Mesenchymal stem cell (in vitro differentiated cells and primary cell): ENCODE measurements at regions not wholly inside any gene's neighbourhood (a gene's known extent, or its start where the extent isn't known, plus 50 kb on each side); places are given as distances from the start of the nearest gene placed in this dataset.

Experiments
- DNase-seq: peaks from one replicate; pipeline ENCODE4 v3.0.0-alpha.2; 2013
- H2AFZ ChIP-seq: one replicate; pipeline ENCODE4 v1.6.1; 2013; ENCODE audit warnings: low read depth, mild to moderate bottlenecking, control low read depth, inconsistent platforms, low read length, moderate library complexity
- H2AK5ac ChIP-seq: 2 replicates; pipeline ENCODE4 v1.6.1; 2013; ENCODE audit warnings: low read length, moderate library complexity, mild to moderate bottlenecking, inconsistent platforms; ENCODE audit not compliant: severe bottlenecking
- H2BK120ac ChIP-seq: one replicate; pipeline ENCODE4 v1.6.1; 2013; ENCODE audit warnings: low read depth, mild to moderate bottlenecking, inconsistent platforms, low read length, moderate library complexity
- H2BK12ac ChIP-seq, 2 experiments: one replicate each; pipeline ENCODE4 v1.6.1; 2013; ENCODE audit warnings: inconsistent platforms in 2 of 2, low read length in 2 of 2, mild to moderate bottlenecking in 2 of 2, moderate library complexity in 2 of 2, control low read depth in 1 of 2
- H2BK15ac ChIP-seq: one replicate; pipeline ENCODE4 v1.6.1; 2013; ENCODE audit warnings: mild to moderate bottlenecking, low read depth, inconsistent platforms; ENCODE audit not compliant: poor library complexity, severe bottlenecking
- H2BK5ac ChIP-seq: 2 replicates; pipeline ENCODE4 v1.6.1; 2013; ENCODE audit warnings: low read depth, mild to moderate bottlenecking, low read length, control low read depth, inconsistent platforms; ENCODE audit not compliant: poor library complexity, severe bottlenecking
- H3K14ac ChIP-seq, 2 experiments: one replicate each; pipeline ENCODE4 v1.6.1; 2013; ENCODE audit warnings: inconsistent platforms in 2 of 2, low read length in 2 of 2, control low read depth in 1 of 2, mild to moderate bottlenecking in 1 of 2, moderate library complexity in 1 of 2
- H3K18ac ChIP-seq, 2 experiments: one replicate each; pipeline ENCODE4 v1.6.1; 2013; ENCODE audit warnings: inconsistent platforms in 2 of 2, low read length in 2 of 2, control low read depth in 1 of 2, low read depth in 1 of 2, mild to moderate bottlenecking in 1 of 2
- H3K23ac ChIP-seq, 2 experiments: one replicate each; pipeline ENCODE4 v1.6.1; 2013; ENCODE audit warnings: inconsistent platforms in 2 of 2, low read length in 2 of 2, mild to moderate bottlenecking in 2 of 2, moderate library complexity in 2 of 2, control low read depth in 1 of 2
- H3K27ac ChIP-seq: 2 replicates; pipeline ENCODE4 v1.5.1; 2013; ENCODE audit warnings: mild to moderate bottlenecking, moderate library complexity, low read length, control low read depth, inconsistent platforms; ENCODE audit not compliant: poor library complexity, severe bottlenecking
- H3K27me3 ChIP-seq, 2 experiments: 2 replicates each; pipeline versions ENCODE4 v1.6.1 to v1.7.0; 2013; ENCODE audit warnings: low read length in 2 of 2, mild to moderate bottlenecking in 2 of 2, moderate library complexity in 2 of 2, control low read depth in 1 of 2, inconsistent platforms in 1 of 2; ENCODE audit not compliant: control insufficient read depth in 1 of 2, insufficient read depth in 1 of 2
- H3K36me3 ChIP-seq, 2 experiments: 2 replicates each; pipeline versions ENCODE4 v1.6.1 to v1.7.0; 2013; ENCODE audit warnings: low read length in 2 of 2, control low read depth in 1 of 2, inconsistent platforms in 1 of 2, low read depth in 1 of 2, mild to moderate bottlenecking in 1 of 2; ENCODE audit not compliant: insufficient read depth in 2 of 2, control insufficient read depth in 1 of 2
- H3K4ac ChIP-seq, 2 experiments: one replicate each; pipeline ENCODE4 v1.6.1; 2013; ENCODE audit warnings: inconsistent platforms in 2 of 2, low read length in 2 of 2, mild to moderate bottlenecking in 2 of 2, moderate library complexity in 2 of 2, control low read depth in 1 of 2, low read depth in 1 of 2
- H3K4me1 ChIP-seq: 2 replicates; pipeline ENCODE4 v1.6.1; 2013; ENCODE audit warnings: low read depth, low read length, control low read depth; ENCODE audit not compliant: control insufficient read depth, insufficient read depth
- H3K4me2 ChIP-seq: 2 replicates; pipeline ENCODE4 v1.6.1; 2013; ENCODE audit warnings: low read length, mild to moderate bottlenecking, inconsistent platforms; ENCODE audit not compliant: poor library complexity, severe bottlenecking
- H3K4me3 ChIP-seq, 2 experiments: 2 replicates each; pipeline versions ENCODE4 v1.5.1 to v1.7.0; 2013; ENCODE audit warnings: low read length in 2 of 2, mild to moderate bottlenecking in 2 of 2, control low read depth in 1 of 2, low read depth in 1 of 2; ENCODE audit not compliant: insufficient read depth in 1 of 2
- H3K79me1 ChIP-seq: replicated peaks from 2 replicates; pipeline ENCODE4 v1.6.1; 2013; ENCODE audit warnings: mild to moderate bottlenecking, control low read depth, low read length, inconsistent platforms; ENCODE audit not compliant: poor library complexity, severe bottlenecking
- H3K9ac ChIP-seq: 2 replicates; pipeline ENCODE4 v1.7.0; 2013; ENCODE audit warnings: mild to moderate bottlenecking, low read length, moderate library complexity
- H3K9me3 ChIP-seq: 2 replicates; pipeline ENCODE4 v1.7.0; 2013; ENCODE audit warnings: mild to moderate bottlenecking, low read length; ENCODE audit not compliant: control insufficient read depth
- H4K8ac ChIP-seq: one replicate; pipeline ENCODE4 v1.6.1; 2013; ENCODE audit warnings: inconsistent platforms, mild to moderate bottlenecking, low read length, moderate library complexity
- H4K91ac ChIP-seq: one replicate; pipeline ENCODE4 v1.6.1; 2013; ENCODE audit warnings: mild to moderate bottlenecking, low read length, inconsistent platforms
- WGBS: methylation state at CpG from one replicate; pipeline ENCODE4 v1.1.7; 2013; ENCODE audit warnings: mixed read lengths; 5-methylcytosine and 5-hydroxymethylcytosine counted together

- H2BK12ac ChIP-seq, result no peak overlapping the region
- no peak overlapping the region for H2BK15ac ChIP-seq
- no peak overlapping the region for H3K27ac ChIP-seq
- no peak overlapping the region for H3K18ac ChIP-seq
- DNase-seq, result no peak
- no peaks in the 10 kb centered on the region for H3K27me3 ChIP-seq
- H3K4me3 ChIP-seq, result no peak overlapping the region
- no peak overlapping the region for H3K4me2 ChIP-seq
- H4K8ac ChIP-seq, result no peak overlapping the region
- no peaks in the 10 kb centered on the region for H3K9me3 ChIP-seq
- no peak overlapping the region for H2BK5ac ChIP-seq
- no peaks in the 10 kb centered on the region for H3K4me1 ChIP-seq
- 47% methylated on average over 3 of the region's 4 CpGs for WGBS
- H3K79me1 ChIP-seq, result no peaks in the 10 kb centered on the region
- no peak overlapping the region for H2BK120ac ChIP-seq
- no peak overlapping the region for H3K14ac ChIP-seq
- H2AK5ac ChIP-seq, result no peak overlapping the region
- H2AFZ ChIP-seq, result no peak overlapping the region
- H3K36me3 ChIP-seq, result no peaks in the 10 kb centered on the region
- H4K91ac ChIP-seq, result no peak overlapping the region
- no peak overlapping the region for H3K9ac ChIP-seq
- H3K4ac ChIP-seq, result no peak overlapping the region
- H3K23ac ChIP-seq, result no peak overlapping the region
These were observed 305.6 kb upstream of the NR3C2 start for GRCh38 chr4:148747721-148748268.

- DNase-seq, result no peak
- Histone ChIP-seq H3K36me3 (no peaks in the 10 kb centered on the region), H4K8ac (no peak overlapping the region), H2BK120ac (no peak overlapping the region), H2AFZ (no peak overlapping the region), H3K18ac (no peak overlapping the region), H3K4ac (no peak overlapping the region), H3K79me1 (no peaks in the 10 kb centered on the region), H3K4me2 (no peak overlapping the region), H2AK5ac (no peak overlapping the region), H2BK12ac (no peak overlapping the region), H3K4me1 (peaks cover 2% of the 10 kb centered on the region), H4K91ac (no peak overlapping the region), H3K27ac (no peak overlapping the region), H3K23ac (no peak overlapping the region), H3K27me3 (no peaks in the 10 kb centered on the region), H3K14ac (no peak overlapping the region), H2BK15ac (no peak overlapping the region), H3K4me3 (no peak overlapping the region), H3K9ac (no peak overlapping the region), H2BK5ac (no peak overlapping the region), H3K9me3 (peaks cover 16% of the 10 kb centered on the region)
- WGBS, result 41% methylated on average over 1 of the region's 1 CpG
These were observed 298.5 kb upstream of the NR3C2 start for GRCh38 chr4:148740701-148741100.

- no peak overlapping the region for H2BK5ac ChIP-seq
- no peak overlapping the region for H3K4me2 ChIP-seq
- peaks cover 2% of the 10 kb centered on the region for H3K4me1 ChIP-seq
- H3K27ac ChIP-seq, result no peak overlapping the region
- no peak overlapping the region for H3K9ac ChIP-seq
- H2BK120ac ChIP-seq, result no peak overlapping the region
- no peak overlapping the region for H3K18ac ChIP-seq
- H3K79me1 ChIP-seq, result no peaks in the 10 kb centered on the region
- no peaks in the 10 kb centered on the region for H3K36me3 ChIP-seq
- H3K23ac ChIP-seq, result no peak overlapping the region
- H2AK5ac ChIP-seq, result no peak overlapping the region
- H3K4me3 ChIP-seq, result no peak overlapping the region
- DNase-seq, result no peak
- H4K91ac ChIP-seq, result no peak overlapping the region
- no peak overlapping the region for H4K8ac ChIP-seq
- H3K14ac ChIP-seq, result no peak overlapping the region
- peaks cover 16% of the 10 kb centered on the region for H3K9me3 ChIP-seq
- no peak overlapping the region for H2AFZ ChIP-seq
- H2BK12ac ChIP-seq, result no peak overlapping the region
- H2BK15ac ChIP-seq, result no peak overlapping the region
- 40% methylated on average over 1 of the region's 2 CpGs for WGBS
- no peak overlapping the region for H3K4ac ChIP-seq
- no peaks in the 10 kb centered on the region for H3K27me3 ChIP-seq
These were observed 295.0 kb upstream of the NR3C2 start for GRCh38 chr4:148737061-148737770.

- Histone ChIP-seq H3K23ac (no peak overlapping the region), H4K8ac (no peak overlapping the region), H3K18ac (no peak overlapping the region), H3K79me1 (no peaks in the 10 kb centered on the region), H4K91ac (no peak overlapping the region), H3K27me3 (no peaks in the 10 kb centered on the region), H3K36me3 (no peaks in the 10 kb centered on the region), H3K4me2 (no peak overlapping the region), H3K4ac (no peak overlapping the region), H2BK120ac (no peak overlapping the region), H2BK5ac (no peak overlapping the region), H2AK5ac (no peak overlapping the region), H3K4me1 (no peaks in the 10 kb centered on the region), H3K9me3 (peaks cover 16% of the 10 kb centered on the region), H2AFZ (no peak overlapping the region), H3K4me3 (no peak overlapping the region), H2BK15ac (no peak overlapping the region), H3K27ac (no peak overlapping the region), H2BK12ac (no peak overlapping the region), H3K14ac (no peak overlapping the region), H3K9ac (no peak overlapping the region)
- WGBS, result 74% methylated on average over 5 of the region's 5 CpGs
- DNase-seq, result no peak
These were observed 293.4 kb upstream of the NR3C2 start for GRCh38 chr4:148735432-148736155.
